B cell (primary cell): ENCODE measurements at regions not wholly inside any gene's neighbourhood (a gene's known extent, or its start where the extent isn't known, plus 50 kb on each side); places are given as distances from the start of the nearest gene placed in this dataset.

Experiments
- ATAC-seq: fragments of 200-7000 bp; cut with Tn5 transposase; one replicate; pipeline ENCODE4 v1.10.0; 2021; ENCODE audit warnings: low read depth, mild to moderate bottlenecking, moderate number of reproducible peaks, moderate library complexity
- CTCF ChIA-PET: fragments of 350-600 bp; sonication (Branson Sonifier 250); formaldehyde crosslinking; loops from one replicate; lab custom pipeline; 2021; ENCODE audit warnings: antibody characterized with exemption, inconsistent platforms; lab: Charles Lee
- POLR2A ChIA-PET: fragments of 350-600 bp; sonication (Branson Sonifier 250); formaldehyde crosslinking; loops from one replicate; lab custom pipeline; 2021; ENCODE audit warnings: antibody characterized with exemption; lab: Charles Lee
- DNase-seq: peaks from one replicate; pipeline ENCODE4 v3.0.0; 2013
- H2AFZ ChIP-seq: 2 replicates; pipeline ENCODE4 v1.6.1; 2012; ENCODE audit warnings: mild to moderate bottlenecking, low read depth, low read length; ENCODE audit not compliant: insufficient read depth, poor library complexity, severe bottlenecking
- H3K27ac ChIP-seq, 2 donors: 1 replicate in 1 of 2; 2 replicates in 1 of 2; pipeline ENCODE4 v1.5.1; 2012 to 2013; ENCODE audit warnings: low read length in 2 of 2, mild to moderate bottlenecking in 2 of 2, moderate library complexity in 1 of 2
- H3K27me3 ChIP-seq, 4 experiments: fragments of 200-600 bp in 1 of 4; sonication (generic) in 1 of 4; replicated peaks in 1 of 4; 1 replicate in 2 of 4; 2 replicates in 2 of 4; pipeline versions ENCODE4 v1.6.1 to v1.7.0; 2013 to 2016; ENCODE audit warnings: low read length in 3 of 4, mild to moderate bottlenecking in 2 of 4, mixed read lengths in 1 of 4, moderate library complexity in 1 of 4; ENCODE audit not compliant: insufficient read depth in 4 of 4, control insufficient read depth in 3 of 4; ENCODE audit errors: control extremely low read depth in 1 of 4
- H3K36me3 ChIP-seq, 2 experiments: replicated peaks in 1 of 2; 1 replicate in 1 of 2; 2 replicates in 1 of 2; pipeline versions ENCODE4 v1.6.1 to v1.7.1; 2013; ENCODE audit warnings: low read length in 1 of 2; ENCODE audit not compliant: insufficient read depth in 2 of 2, control insufficient read depth in 1 of 2; ENCODE audit errors: control extremely low read depth in 1 of 2, extremely low read depth in 1 of 2
- H3K4me1 ChIP-seq, 2 donors: fragments of 200-600 bp in 1 of 2; sonication (generic) in 1 of 2; 1 replicate in 1 of 2; 2 replicates in 1 of 2; pipeline versions ENCODE4 v1.5.1 to v1.6.1; 2013 to 2017; ENCODE audit warnings: low read length in 2 of 2; ENCODE audit not compliant: control insufficient read depth in 2 of 2, insufficient read depth in 2 of 2
- H3K4me2 ChIP-seq: replicated peaks from 2 replicates; pipeline ENCODE3; 2012; ENCODE audit warnings: mild to moderate bottlenecking, low read depth, low read length; ENCODE audit not compliant: poor library complexity, severe bottlenecking
- H3K4me3 ChIP-seq, 5 experiments: fragments of 200-600 bp in 1 of 5; sonication (generic) in 1 of 5; 1 replicate in 3 of 5; 2 replicates in 2 of 5; pipeline versions ENCODE4 v1.5.1 to v1.7.0; 2011 to 2016; ENCODE audit warnings: low read length in 4 of 5, mild to moderate bottlenecking in 4 of 5, low read depth in 2 of 5, control low read depth in 1 of 5, moderate library complexity in 1 of 5; ENCODE audit not compliant: insufficient read depth in 1 of 5; ENCODE audit errors: control extremely low read depth in 1 of 5, extremely low read depth in 1 of 5
- H3K79me2 ChIP-seq: fragments of 200-600 bp; sonication (generic); one replicate; pipeline ENCODE4 v1.6.0; 2016; ENCODE audit warnings: low read length; ENCODE audit not compliant: control insufficient read depth, insufficient read depth
- H3K9ac ChIP-seq: fragments of 200-600 bp; sonication (generic); 2 replicates; pipeline ENCODE4 v1.6.1; 2017; ENCODE audit warnings: mild to moderate bottlenecking, low read length, moderate library complexity
- H3K9me3 ChIP-seq, 3 donors: one replicate each; pipeline versions ENCODE4 v1.6.1 to v1.7.1; 2013; ENCODE audit warnings: low read length in 2 of 3; ENCODE audit not compliant: control insufficient read depth in 2 of 3, insufficient read depth in 1 of 3; ENCODE audit errors: control extremely low read depth in 1 of 3
- H4K20me1 ChIP-seq: 2 replicates; pipeline ENCODE4 v1.6.0; 2012; ENCODE audit warnings: mild to moderate bottlenecking, low read length; ENCODE audit not compliant: insufficient read depth, control insufficient read depth, poor library complexity, severe bottlenecking
- H3K27ac Mint-ChIP-seq: one replicate; pipeline ENCODE4 v1.8.0; 2021; ENCODE audit warnings: mixed read lengths
- H3K27me3 Mint-ChIP-seq: one replicate; pipeline ENCODE4 v1.8.0; 2021; ENCODE audit warnings: mixed read lengths
- H3K4me1 Mint-ChIP-seq: one replicate; pipeline ENCODE4 v1.8.0; 2021; ENCODE audit warnings: mixed read lengths
- H3K4me3 Mint-ChIP-seq: one replicate; pipeline ENCODE4 v1.8.0; 2021; ENCODE audit warnings: mixed read lengths
- H3K9me3 Mint-ChIP-seq: one replicate; pipeline ENCODE4 v1.8.0; 2022; ENCODE audit warnings: mixed read lengths; ENCODE audit not compliant: insufficient read depth
- CTCF ChIP-seq: fragments of 200-600 bp; IDR thresholded peaks from one replicate; pipeline ENCODE4 v1.8.0; 2022; ENCODE audit warnings: antibody characterized with exemption, mild to moderate bottlenecking
- EZH2 ChIP-seq: IDR thresholded peaks from 2 replicates; pipeline ENCODE4 v1.6.1; 2012; ENCODE audit warnings: borderline replicate concordance, low read depth, mild to moderate bottlenecking, moderate library complexity, low read length; ENCODE audit not compliant: insufficient read depth, poor library complexity, severe bottlenecking
- WGBS: methylation state at CpG from one replicate; pipeline ENCODE4 v1.1.5; 2013; ENCODE audit warnings: missing lambda C conversion rate; ENCODE audit not compliant: insufficient coverage; 5-methylcytosine and 5-hydroxymethylcytosine counted together
- intact Hi-C: fragments of 100-400 bp; cut with micrococcal nuclease; formaldehyde crosslinking; loops from one replicate; pipeline ENCODE4 v1.10.0; 2022

- Histone ChIP-seq H3K27ac (no peak overlapping the region), H3K27me3 (no peaks in the 10 kb centered on the region), H3K4me3 (no peak overlapping the region), H3K9ac (no peak overlapping the region), H3K9me3 (peaks cover 0 to 5% (median 0%) of the 10 kb centered on the region in 3 donors), H3K4me2 (no peak overlapping the region), H4K20me1 (no peaks in the 10 kb centered on the region), H2AFZ (no peak overlapping the region), H3K79me2 (no peaks in the 10 kb centered on the region), H3K36me3 (no peaks in the 10 kb centered on the region), H3K4me1 (no peaks in the 10 kb centered on the region)
- ChIA-PET POLR2A (no interaction called here), CTCF (no interaction called here)
- Mint-ChIP-seq H3K27ac (no peak overlapping the region), H3K4me1 (no peaks in the 10 kb centered on the region), H3K4me3 (no peak overlapping the region), H3K27me3 (no peaks in the 10 kb centered on the region), H3K9me3 (no peaks in the 10 kb centered on the region)
- TF ChIP-seq EZH2 (no peak), CTCF (no peak)
- WGBS, result 58% methylated on average over 2 of the region's 7 CpGs
- no peak for ATAC-seq
- intact Hi-C loops, result no loop called here
- no peak for DNase-seq
Observed at GRCh38 chr3:147939839-147940238, 530.7 kb downstream of the ZIC1 start.

- no peaks in the 10 kb centered on the region for H3K9me3 Mint-ChIP-seq
Observed at GRCh38 chr3:147940405-147941193, 531.4 kb downstream of the ZIC1 start.

More at GRCh38 chr3:147940405-147941193, 531.4 kb downstream of the ZIC1 start:
- DNase-seq (no peak), ATAC-seq (no peak)
- ChIA-PET CTCF (no interaction called here), POLR2A (no interaction called here)
- no peaks in the 10 kb centered on the region for H3K27me3 ChIP-seq
- intact Hi-C loops, result no loop called here
- H3K9me3 ChIP-seq, result peaks cover 0 to 7% (median 0%) of the 10 kb centered on the region in 3 donors
- Mint-ChIP-seq H3K4me1 (no peaks in the 10 kb centered on the region), H3K4me3 (no peak overlapping the region), H3K27me3 (no peaks in the 10 kb centered on the region), H3K27ac (no peak overlapping the region)
- H3K9ac ChIP-seq, result no peak overlapping the region
- TF ChIP-seq EZH2 (no peak), CTCF (no peak)
- no CpG with 5 or more reads among the region's 3 CpGs for WGBS
- no peak overlapping the region for H3K27ac ChIP-seq
- H3K79me2 ChIP-seq, result no peaks in the 10 kb centered on the region
- no peaks in the 10 kb centered on the region for H4K20me1 ChIP-seq
- no peak overlapping the region for H3K4me2 ChIP-seq
- no peak overlapping the region for H3K4me3 ChIP-seq
- no peaks in the 10 kb centered on the region for H3K4me1 ChIP-seq
- H2AFZ ChIP-seq, result no peak overlapping the region
- no peaks in the 10 kb centered on the region for H3K36me3 ChIP-seq
